NCI-H2029 treated with DMSO at 0.1 percent for 48 hours (cell line): ENCODE measurements at regions not wholly inside any gene's neighbourhood (a gene's known extent, or its start where the extent isn't known, plus 50 kb on each side); places are given as distances from the start of the nearest gene placed in this dataset.
"Not testable (repeated sequence)": the region's sequence is repeated elsewhere in the genome, so short reads cannot be mapped to it uniquely, and the experiment has no call there.

Source experiments
- DNase-seq: peaks from one replicate; lab custom pipeline; 2025; lab: John Stamatoyannopoulos, UW

DNA sequence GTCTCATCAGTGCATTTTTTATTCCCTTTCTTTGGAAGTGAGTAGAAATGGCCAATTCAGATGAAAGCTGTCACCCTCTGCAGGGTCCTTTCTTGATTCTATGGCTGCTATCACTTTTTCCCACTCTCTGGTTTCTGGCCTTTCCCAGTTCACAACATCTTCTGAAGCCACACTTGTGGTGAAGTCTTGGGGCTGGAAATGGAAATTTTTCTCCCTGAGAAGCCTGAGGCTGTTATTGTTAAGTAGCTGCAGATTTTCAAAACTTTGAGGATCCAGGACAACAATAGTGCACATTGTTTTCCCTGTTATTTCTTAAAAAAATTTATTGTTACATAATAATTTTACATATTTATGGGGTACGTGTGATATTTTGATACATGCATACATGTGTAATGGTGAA lies 250.3 kb upstream of the RASGRP1 start:
- no peak for DNase-seq

DNA sequence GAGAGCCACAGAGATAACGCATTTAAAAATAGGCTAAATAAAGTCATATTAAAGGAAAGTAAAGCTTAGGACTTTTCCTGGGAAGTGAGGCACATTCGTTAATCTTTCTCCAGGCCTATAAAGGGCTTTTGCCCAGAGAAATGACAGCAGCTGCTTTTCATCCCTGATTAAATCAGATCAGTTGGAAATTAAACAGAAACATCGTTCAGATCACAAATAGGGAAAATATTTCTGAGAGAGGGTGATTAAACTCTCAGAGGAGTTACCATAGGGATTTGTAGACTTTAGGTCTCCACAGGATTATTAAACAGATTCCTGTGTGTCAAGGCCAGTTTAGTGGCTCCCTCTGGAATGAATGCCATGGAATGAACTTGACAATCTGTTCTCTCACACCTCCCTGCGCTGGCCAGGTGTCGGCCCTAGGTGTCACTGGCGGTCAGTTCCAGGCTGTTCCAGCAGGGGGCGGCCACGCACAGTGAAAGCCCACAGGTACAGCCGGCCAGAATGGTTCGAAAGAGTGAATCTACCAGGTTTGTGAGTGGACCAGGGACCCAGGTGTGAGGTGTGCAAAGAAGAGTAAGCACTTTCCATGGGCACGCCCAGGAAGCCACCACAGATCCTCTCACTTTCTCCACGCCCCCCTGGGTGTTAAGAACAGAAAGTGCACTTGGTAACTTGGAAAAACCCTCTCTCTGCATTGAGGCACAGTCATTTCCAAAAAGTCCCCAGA lies 253.0 kb upstream of the RASGRP1 start:
- peak; percentile 1 for DNase-seq

DNA sequence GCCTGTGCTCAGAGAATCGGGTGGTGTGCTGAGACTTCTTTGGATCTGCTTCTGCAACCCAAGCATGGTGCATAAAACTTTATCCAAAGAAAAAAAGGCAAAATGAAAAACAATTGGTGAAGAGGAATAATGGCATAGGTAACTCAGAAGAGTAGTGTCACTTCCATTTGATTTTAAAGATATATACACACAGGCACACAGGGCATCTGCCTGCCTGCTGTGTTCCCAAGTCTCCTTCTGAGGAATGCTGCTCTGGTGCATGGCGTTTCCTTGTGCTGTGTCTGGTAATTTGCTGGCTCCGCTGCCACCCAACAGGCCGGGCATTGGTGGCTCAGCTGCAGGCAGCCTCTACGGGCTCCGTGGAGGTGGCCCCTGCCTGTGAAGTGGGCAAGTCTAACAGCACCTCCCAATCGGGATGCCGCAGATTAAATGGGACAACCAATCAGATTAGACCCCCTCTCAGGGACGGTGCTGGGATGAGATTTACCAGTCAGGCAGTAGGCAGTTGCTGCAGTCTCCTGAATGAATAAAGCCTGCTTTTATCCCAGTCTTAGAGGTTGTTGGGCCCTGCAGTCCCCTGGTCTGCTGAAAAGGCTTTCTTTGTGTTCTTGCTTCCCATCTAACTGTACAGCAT lies 253.7 kb upstream of the RASGRP1 start:
- no peak for DNase-seq

DNA sequence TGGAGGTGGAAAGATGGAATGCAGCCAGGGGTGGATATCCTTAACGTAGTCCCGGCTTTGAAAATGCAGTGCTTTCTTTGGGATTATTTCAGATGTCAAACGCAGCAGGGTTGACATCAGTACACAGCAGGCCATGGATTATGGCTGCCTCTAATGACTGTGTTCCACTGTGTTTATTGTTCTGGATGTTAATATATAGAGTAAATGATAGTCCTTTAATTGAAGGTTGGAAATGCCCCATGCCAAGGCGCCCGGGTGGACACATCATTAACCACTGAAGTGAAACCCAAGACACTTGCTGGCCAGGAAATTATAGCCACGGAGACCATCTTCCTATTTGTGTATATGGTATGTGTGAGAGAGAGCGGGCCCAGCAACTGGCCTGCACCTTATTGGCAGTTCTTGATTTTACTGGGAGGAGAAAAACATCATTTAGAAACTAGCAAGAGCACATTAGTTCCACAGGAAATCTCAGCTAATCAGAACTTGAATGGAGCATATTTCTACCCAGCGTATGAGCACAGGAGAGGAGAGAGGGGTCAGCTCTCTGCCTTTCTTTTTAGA lies 254.9 kb upstream of the RASGRP1 start:
- DNase-seq: no peak

DNA sequence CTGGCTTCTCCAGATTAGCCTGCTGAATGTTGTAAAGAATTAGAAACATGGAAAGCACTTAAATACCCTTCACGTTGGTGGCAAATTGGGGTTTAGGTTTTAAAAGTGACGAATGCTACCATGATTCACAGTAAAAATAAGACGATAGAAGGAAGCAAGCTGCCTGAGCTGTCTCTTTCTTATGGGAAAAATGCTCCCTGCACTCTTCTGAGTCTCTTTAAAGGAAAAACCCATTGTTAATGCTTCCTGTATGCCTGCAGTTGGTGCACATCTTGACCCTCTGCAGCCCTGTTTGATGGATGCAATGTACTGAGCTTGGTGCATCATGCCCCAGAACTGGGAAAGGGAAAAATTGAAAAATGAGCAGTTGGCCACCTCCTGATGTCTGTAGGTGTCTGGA lies 258.6 kb upstream of the RASGRP1 start:
- no peak for DNase-seq

DNA sequence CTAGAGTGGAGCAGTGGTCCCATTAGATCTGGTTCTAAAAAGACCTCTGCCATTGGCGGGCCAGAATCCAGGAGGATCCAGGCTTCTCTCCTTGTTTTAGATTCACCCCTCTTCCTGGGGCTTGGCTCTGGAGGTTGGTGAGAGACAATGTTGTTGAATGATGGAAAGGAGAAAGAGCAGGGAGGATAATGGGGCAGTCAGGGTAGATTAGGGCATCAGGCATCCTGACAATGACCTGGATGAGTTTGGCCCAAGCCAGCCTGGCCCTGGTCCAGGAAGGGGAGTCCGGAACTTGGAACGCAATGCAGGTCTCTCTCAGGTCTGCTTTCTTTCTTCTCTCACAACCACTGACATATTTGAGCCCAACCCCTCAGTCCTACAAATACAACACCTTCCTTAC lies 260.1 kb upstream of the RASGRP1 start:
- no peak for DNase-seq

DNA sequence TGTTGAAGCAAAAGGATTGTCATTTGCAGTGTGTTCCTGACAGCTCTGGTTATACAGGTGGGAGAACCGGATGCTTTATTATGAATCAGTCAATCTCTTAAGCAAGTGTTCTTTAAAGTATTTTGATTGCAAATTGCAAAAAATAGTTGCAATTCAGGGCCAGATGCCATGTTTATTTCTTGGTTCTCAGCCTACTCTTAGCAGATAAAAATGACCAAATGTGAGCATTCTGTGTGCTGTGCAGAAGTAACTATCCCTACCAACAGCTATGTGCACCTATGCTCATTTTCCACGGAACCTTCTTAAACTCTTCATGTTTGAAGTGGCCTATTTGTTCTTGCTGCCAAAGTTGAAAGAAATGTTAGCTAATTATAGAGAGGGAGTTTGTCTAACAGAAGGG lies 262.3 kb upstream of the RASGRP1 start:
- no peak for DNase-seq

DNA sequence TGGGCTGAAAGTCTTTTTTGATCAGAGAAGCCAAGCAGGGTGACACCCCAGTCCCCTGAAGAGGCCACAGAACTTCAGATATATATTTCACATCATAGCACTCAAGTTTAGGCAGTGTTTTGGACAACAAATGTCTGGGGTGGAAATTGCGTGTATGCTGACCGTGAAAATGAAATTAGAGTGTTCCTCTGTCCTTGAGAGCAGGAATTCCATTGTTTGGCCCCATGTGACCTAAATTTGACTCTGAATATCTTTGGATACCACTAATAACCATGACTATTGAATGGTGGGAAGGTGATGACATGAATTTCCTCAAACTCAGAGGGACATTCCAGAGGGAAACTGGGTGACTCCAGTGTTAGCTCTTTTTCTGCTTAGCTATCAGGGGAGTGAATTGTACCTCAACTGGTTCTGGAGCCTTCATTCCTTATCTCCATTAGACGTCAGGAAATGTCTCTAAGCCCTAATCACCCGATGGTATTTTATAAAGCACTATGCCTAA lies 263.5 kb upstream of the RASGRP1 start:
- no peak for DNase-seq

DNA sequence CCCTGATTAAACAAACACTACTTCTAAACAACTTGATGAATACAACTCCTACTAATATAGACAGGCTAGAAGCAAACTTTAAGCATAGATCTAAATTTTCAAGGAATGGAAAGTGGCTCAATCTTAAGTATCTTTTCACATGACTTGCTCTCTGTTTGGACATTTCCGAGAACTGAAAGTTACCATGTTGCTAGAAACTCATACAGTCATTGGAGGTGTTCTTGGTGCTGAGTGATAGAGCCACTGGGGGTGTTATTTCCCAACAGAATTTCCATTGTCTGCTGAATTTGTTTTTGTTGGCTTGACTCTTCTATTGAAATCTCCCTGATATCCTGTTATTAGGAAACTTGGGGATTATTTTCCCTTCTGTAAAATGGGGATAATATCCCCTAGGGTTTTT lies 264.5 kb upstream of the RASGRP1 start:
- DNase-seq: no peak

DNA sequence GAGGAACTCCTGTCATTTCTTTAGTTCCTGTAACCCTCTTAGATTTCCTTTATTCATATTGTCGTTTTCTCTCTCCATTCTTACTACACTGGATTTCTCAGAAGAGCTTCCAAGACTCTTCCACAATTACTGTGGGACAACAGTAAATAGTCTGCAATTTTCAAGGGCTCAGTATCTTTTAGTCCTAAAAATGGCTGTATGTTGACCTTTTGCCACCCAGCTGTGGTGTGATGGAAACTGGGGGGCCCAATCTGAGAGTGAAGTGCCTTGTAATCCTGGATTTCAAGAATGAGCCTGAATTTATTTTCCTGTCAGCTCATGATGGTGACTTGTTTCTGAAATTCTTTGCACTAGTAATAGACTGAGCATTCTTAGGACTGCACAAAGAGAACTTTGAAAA lies 277.6 kb upstream of the RASGRP1 start:
- no peak for DNase-seq

DNA sequence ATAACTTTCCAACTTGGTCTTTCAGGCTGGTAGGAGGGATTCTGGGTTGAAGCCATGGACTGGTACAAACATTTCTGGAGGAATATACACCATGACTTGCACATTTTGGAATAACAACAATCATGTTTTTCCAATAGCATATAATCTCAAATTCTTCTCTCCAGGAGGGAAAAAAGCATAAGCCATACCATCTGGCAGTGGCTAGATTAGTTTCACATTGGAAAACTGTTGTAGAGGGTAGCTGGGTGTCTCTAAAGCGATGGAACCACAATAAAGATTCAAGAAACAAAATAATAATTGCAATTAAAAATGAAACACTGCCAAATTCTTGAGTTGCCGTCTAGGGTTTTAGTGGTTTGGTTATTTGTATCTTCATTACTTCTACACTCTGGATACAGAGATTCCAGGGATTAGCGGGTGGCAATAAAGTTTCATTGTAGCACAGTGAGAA lies 278.5 kb upstream of the RASGRP1 start:
- DNase-seq: no peak

DNA sequence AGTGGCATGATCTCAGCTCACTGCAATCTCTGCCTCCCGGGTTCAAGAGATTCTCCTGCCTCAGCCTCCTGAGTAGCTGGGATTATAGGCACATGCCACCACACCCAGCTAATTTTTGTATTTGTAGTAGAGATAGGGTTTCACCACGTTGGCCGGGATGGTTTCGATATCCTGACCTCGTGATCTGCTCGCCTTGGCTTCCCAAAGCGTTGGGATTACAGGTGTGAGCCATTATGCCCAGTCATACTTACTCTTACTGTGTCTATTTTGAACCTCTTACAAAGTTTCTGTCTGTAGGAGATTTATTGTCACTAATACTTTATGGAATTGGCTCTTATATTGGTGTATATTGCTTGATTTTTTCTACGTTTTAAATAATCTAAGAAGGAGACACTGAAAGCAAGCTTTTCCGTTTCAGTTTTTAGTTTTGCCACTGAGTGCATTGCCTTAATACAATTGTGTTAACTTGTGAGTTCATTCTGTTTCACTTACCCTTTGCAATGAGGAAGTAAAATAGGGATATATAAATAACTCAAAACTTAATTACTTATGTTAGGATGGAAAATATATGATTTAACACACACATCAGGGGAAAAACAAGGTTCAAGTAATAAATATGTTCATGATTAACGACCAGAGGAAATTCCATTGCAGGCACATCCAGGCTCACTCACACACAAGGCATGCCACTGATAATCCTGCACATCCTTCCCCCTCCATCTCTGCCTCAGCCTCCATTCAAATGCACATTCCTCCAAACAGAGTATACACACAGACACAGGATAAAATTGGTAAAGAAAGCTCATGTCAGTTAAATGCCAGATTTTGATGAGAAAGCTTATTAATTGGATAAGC lies 279.3 kb upstream of the RASGRP1 start:
- DNase-seq: no peak

DNA sequence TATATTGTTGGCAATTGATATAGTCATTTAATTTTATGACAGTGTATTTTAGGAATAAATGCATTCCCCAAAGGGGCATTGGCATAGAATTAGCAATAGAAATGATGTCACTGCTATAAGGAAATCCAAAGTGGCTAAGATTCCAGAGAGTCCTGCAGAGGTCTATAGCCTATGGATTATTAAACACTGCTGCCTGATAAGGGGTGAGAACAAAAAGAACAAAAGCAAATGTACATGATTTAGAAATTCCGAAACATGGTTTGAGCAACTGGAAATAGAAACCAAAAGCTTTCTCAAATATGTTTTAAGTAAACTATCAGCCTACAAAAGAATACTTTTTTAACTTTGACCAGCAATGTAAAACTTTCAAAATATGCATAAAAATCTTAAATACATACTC lies 280.1 kb upstream of the RASGRP1 start:
- DNase-seq: no peak

DNA sequence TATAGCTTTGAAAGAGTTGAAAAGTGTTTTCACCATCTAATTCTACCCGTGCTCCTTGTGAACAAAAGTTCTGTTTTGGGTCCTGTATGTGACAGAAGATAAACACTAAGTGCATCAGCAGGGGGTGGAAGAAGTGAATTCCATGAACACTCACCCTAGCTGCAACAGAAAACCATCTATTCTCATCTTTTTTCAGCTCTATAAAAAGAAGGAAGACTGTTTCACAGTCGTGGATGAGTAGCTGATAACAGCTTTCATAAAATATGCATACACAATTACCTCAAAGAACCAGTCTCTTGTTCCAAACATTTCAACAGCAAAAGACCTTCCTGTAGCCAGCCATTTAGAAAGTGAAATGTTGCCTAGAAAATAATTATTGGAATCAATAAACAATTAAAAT lies 281.7 kb upstream of the RASGRP1 start:
- DNase-seq: no peak

DNA sequence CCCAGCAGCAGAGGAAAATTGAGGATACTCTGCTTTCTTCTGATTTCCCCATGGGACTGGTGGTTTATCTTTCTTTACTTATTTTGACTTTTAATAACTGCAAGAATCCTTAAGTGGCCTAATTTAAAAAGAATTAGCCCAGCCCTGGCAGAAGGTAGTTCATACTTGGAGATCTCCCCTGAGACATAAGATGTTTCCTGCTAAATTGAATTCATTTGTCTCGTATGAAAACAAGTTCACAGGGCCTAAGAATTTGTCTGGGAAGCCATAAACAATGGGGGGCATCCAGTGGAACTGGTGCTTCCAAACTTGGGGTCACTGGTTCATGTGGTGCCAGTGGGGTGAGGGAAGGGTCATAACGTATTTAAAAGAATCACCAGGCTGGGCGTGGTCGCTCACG lies 283.1 kb upstream of the RASGRP1 start:
- DNase-seq: no peak

DNA sequence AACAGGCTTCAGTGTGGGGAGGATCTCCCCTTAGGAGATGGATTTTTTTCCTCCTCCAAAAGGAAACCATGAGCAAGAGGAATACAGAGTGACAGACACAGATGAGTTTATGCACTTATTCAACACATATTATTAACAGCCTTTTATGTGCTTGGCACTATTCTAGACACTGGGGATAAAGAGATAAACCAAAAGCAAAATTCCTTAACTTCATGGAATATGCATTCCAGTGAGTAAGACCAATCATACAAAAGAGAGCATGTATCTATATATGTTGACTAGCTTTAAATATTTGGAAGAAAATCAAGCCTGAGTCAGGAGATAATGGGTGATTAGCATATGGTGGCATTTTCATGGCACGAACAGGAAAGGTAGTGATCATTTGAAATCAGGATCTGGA lies 284.4 kb upstream of the RASGRP1 start:
- DNase-seq: no peak

DNA sequence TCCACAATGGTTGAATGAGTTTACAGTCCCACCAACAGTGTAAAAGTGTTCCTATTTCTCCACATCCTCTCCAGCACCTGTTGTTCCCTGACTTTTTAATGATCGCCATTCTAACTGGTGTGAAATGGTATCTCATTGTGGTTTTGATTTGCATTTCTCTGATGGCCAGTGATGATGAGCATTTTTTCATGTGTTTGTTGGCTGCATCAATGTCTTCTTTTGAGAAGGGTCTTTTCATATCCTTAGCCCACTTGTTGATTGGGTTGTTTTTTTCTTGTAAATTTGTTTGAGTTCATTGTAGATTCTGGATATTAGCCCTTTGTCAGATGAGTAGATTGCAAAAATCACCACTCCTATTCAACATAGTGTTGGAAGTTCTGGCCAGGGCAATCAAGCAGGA lies 287.6 kb upstream of the RASGRP1 start:
- not testable (repeated sequence) for DNase-seq

DNA sequence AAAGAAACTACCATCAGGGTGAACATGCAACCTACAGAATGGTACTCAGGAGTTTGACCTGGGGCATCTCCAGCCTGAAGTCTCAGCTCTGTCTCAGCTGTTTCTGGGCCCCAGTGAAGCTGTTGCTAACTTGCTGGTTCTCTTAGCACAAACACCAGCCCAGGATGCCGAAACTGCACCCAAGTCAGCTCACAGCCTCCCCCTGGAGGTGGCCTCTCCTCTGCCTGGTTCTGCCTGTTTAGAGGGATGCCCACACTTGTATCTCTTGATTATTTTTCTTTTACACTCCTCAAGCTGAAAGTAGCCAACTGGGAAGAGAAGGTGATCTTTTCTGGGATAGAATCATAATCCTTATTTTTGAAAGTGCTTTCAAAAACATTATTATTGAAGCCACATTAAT lies 289.0 kb upstream of the RASGRP1 start:
- DNase-seq: no peak

DNA sequence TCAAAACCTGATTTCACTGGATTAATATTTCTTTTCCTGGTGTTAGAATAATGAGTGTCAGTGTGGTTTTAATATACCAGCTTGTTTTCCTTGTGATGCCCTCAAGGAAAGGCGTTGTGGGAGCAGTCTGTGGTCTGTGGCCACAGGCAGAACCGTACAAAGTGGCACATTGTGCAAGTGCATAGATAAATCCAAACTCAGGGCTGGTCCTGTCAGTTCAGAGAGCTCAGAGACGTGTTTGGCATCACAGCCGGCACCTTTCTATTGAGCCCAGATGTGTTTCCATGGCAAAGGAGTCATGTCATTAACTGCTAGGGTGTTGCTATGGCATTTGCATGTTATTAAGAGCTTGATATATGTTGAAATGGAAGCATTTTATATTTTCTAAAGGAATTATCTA lies 289.9 kb upstream of the RASGRP1 start:
- DNase-seq: no peak

DNA sequence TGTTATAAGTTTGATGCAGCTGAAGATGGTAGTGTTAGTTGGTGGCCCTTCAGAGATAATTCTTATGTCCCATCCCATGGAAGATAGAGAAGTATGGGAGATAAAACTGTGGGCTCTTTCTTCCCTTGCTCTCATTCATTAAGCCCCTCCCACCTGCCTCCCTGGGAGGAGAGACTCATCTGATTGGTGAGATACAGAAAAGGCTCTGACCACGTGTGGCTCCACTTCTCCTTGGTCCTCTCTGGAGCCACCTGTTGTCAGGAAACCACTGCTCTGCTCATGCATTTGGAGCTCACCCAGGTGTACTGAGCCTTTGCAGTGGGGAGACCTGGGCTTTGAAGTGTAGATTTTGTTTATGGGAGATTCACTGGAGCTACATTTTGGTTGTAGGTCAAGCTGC lies 293.2 kb upstream of the RASGRP1 start:
- no peak for DNase-seq

DNA sequence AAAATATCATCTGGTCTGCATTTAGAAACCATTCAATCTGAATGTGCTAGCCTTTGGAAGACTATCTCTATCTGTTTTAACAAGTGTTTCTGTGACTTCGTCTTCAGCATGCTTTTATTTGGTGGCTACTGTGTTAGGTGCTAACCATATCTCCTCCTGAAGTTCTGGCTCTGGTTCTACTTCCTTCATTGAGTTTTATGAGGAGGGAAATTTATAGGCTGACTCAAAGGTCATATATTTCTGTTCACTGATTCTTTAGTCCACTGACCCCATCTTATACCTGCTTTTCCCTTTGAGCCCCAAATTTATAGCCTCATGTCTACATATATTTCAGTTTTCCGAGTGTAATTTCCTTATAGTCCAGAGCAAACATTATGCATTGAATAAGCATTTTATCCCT lies 295.0 kb upstream of the RASGRP1 start:
- DNase-seq: no peak

DNA sequence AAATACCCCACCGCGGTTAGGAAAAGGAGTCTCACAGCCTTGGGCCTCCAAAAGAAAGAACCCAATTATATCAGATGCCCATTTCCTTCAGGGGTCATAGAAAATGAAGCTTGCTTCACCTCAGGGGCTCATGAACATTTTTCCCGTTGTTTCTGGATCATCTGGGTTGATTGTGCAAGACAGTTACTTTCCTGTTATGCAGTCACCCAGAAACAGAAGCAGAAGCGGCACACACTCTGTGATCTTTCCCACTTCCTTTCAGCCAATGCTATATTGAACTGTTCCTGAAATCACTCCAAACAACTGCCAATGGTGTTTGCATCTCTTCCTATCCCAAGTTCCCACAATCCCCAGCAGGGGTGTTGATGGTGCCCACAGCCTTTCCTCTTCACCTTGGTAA lies 295.6 kb upstream of the RASGRP1 start:
- no peak for DNase-seq

DNA sequence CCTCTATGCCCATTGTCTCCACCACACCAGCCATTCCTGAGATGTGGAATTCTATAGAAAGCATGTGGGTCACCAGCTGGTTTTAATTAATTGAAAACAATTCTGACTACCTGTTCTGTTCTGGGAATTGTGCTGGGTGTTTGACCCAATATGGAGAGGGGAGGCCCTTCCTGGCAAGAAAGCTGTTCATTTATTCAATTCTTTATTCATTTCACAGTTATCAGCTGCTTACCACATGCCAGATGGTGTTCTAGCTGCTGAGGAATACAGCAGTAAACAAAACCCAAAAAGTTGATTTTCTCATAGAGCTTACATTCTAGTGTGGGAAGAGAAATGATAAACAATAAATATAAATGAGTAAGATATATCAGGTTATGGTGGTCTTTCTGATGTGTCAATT lies 296.1 kb upstream of the RASGRP1 start:
- DNase-seq: no peak
